Activated T-helper 17 cell treated with anti-CD3 and anti-CD28 coated beads, Interleukin-2, amount 50 U/mL, for 72 hours (primary cell): ENCODE measurements at regions not wholly inside any gene's neighbourhood (a gene's known extent, or its start where the extent isn't known, plus 50 kb on each side); places are given as distances from the start of the nearest gene placed in this dataset.
A peak's percentile ranks its signal among the peaks of the same experiment; 100 is the strongest.

Experiments
- ATAC-seq: fragments of 150-1000 bp; cut with Tn5 transposase; replicated peaks from 2 replicates; pipeline ENCODE4 v1.10.0; 2021; ENCODE audit warnings: mild to moderate bottlenecking, moderate library complexity
- H3K27ac Mint-ChIP-seq: one replicate; pipeline ENCODE4 v1.8.0; 2022; ENCODE audit warnings: mixed read lengths
- H3K27me3 Mint-ChIP-seq: one replicate; pipeline ENCODE4 v1.8.0; 2022; ENCODE audit warnings: mixed read lengths
- H3K36me3 Mint-ChIP-seq: one replicate; pipeline ENCODE4 v1.8.0; 2022; ENCODE audit warnings: low read depth, mild to moderate bottlenecking, mixed read lengths
- H3K4me1 Mint-ChIP-seq: one replicate; pipeline ENCODE4 v1.8.0; 2022; ENCODE audit warnings: mixed read lengths
- H3K4me3 Mint-ChIP-seq: one replicate; pipeline ENCODE4 v1.8.0; 2022; ENCODE audit warnings: mild to moderate bottlenecking, mixed read lengths
- H3K9me3 Mint-ChIP-seq: one replicate; pipeline ENCODE4 v1.8.0; 2022; ENCODE audit warnings: mixed read lengths

GRCh38 chr10:27451054-27451453 is 53.0 kb upstream of the RAB18 start:
- H3K27me3 Mint-ChIP-seq: no peaks in the 10 kb centered on the region
- H3K36me3 Mint-ChIP-seq: no peaks in the 10 kb centered on the region
- peaks cover 12% of the 10 kb centered on the region for H3K4me1 Mint-ChIP-seq
- H3K9me3 Mint-ChIP-seq: no peaks in the 10 kb centered on the region
- H3K27ac Mint-ChIP-seq: no peak overlapping the region
- ATAC-seq: no peak
- no peak overlapping the region for H3K4me3 Mint-ChIP-seq

- H3K9me3 Mint-ChIP-seq: no peaks in the 10 kb centered on the region
- ATAC-seq: no peak
- H3K36me3 Mint-ChIP-seq: no peaks in the 10 kb centered on the region
- H3K4me1 Mint-ChIP-seq: peaks cover 16% of the 10 kb centered on the region
- H3K4me3 Mint-ChIP-seq: no peak overlapping the region
- H3K27me3 Mint-ChIP-seq: no peaks in the 10 kb centered on the region
- no peak overlapping the region for H3K27ac Mint-ChIP-seq
These were observed 53.9 kb upstream of the RAB18 start for GRCh38 chr10:27450225-27450624.

- Mint-ChIP-seq H3K27ac (no peak overlapping the region), H3K4me3 (no peak overlapping the region), H3K4me1 (peaks cover 16% of the 10 kb centered on the region), H3K9me3 (no peaks in the 10 kb centered on the region), H3K27me3 (no peaks in the 10 kb centered on the region), H3K36me3 (no peaks in the 10 kb centered on the region)
- ATAC-seq: no peak
These were observed 54.5 kb upstream of the RAB18 start for GRCh38 chr10:27449571-27449970.

GRCh38 chr10:27448921-27449320 is 55.2 kb upstream of the RAB18 start:
- no peak overlapping the region for H3K27ac Mint-ChIP-seq
- H3K27me3 Mint-ChIP-seq: no peaks in the 10 kb centered on the region
- H3K4me3 Mint-ChIP-seq: no peak overlapping the region
- no peak for ATAC-seq
- no peaks in the 10 kb centered on the region for H3K9me3 Mint-ChIP-seq
- H3K36me3 Mint-ChIP-seq: no peaks in the 10 kb centered on the region
- H3K4me1 Mint-ChIP-seq: peaks cover 16% of the 10 kb centered on the region

- no peaks in the 10 kb centered on the region for H3K9me3 Mint-ChIP-seq
- peak overlapping the region; percentile 39 for H3K4me3 Mint-ChIP-seq
- H3K27ac Mint-ChIP-seq: peak overlapping the region; percentile 64
These were observed 56.6 kb upstream of the RAB18 start for GRCh38 chr10:27447540-27447939.

GRCh38 chr10:27446091-27446918 is 57.8 kb upstream of the RAB18 start:
- H3K27ac Mint-ChIP-seq: peak overlapping the region; percentile 64
- H3K36me3 Mint-ChIP-seq: no peaks in the 10 kb centered on the region
- no peaks in the 10 kb centered on the region for H3K27me3 Mint-ChIP-seq
- H3K4me3 Mint-ChIP-seq: peak overlapping the region; percentile 39
- ATAC-seq: peak; percentile 43
- no peaks in the 10 kb centered on the region for H3K9me3 Mint-ChIP-seq
- peaks cover 16% of the 10 kb centered on the region for H3K4me1 Mint-ChIP-seq

More at GRCh38 chr10:27447540-27447939, 56.6 kb upstream of the RAB18 start:
- peaks cover 16% of the 10 kb centered on the region for H3K4me1 Mint-ChIP-seq
- no peaks in the 10 kb centered on the region for H3K27me3 Mint-ChIP-seq
- H3K36me3 Mint-ChIP-seq: no peaks in the 10 kb centered on the region
- ATAC-seq: no peak

GRCh38 chr10:27445070-27445469 is 59.0 kb upstream of the RAB18 start:
- peaks cover 16% of the 10 kb centered on the region for H3K4me1 Mint-ChIP-seq
- no peak for ATAC-seq
- H3K9me3 Mint-ChIP-seq: no peaks in the 10 kb centered on the region
- H3K27me3 Mint-ChIP-seq: no peaks in the 10 kb centered on the region
- no peak overlapping the region for H3K27ac Mint-ChIP-seq
- no peaks in the 10 kb centered on the region for H3K36me3 Mint-ChIP-seq
- H3K4me3 Mint-ChIP-seq: no peak overlapping the region

- no peaks in the 10 kb centered on the region for H3K36me3 Mint-ChIP-seq
- no peaks in the 10 kb centered on the region for H3K4me1 Mint-ChIP-seq
- peaks cover 6% of the 10 kb centered on the region for H3K27me3 Mint-ChIP-seq
- no peak for ATAC-seq
- H3K9me3 Mint-ChIP-seq: no peaks in the 10 kb centered on the region
- no peak overlapping the region for H3K4me3 Mint-ChIP-seq
- no peak overlapping the region for H3K27ac Mint-ChIP-seq
These were observed 63.6 kb upstream of the RAB18 start for GRCh38 chr10:27440478-27440877.

- Mint-ChIP-seq H3K9me3 (no peaks in the 10 kb centered on the region), H3K36me3 (no peaks in the 10 kb centered on the region), H3K27me3 (peaks cover 6% of the 10 kb centered on the region), H3K4me1 (no peaks in the 10 kb centered on the region), H3K27ac (no peak overlapping the region), H3K4me3 (no peak overlapping the region)
- no peak for ATAC-seq
These were observed 64.1 kb upstream of the RAB18 start for GRCh38 chr10:27440021-27440420.

- no peak overlapping the region for H3K27ac Mint-ChIP-seq
- no peaks in the 10 kb centered on the region for H3K4me1 Mint-ChIP-seq
- peaks cover 6% of the 10 kb centered on the region for H3K27me3 Mint-ChIP-seq
- no peaks in the 10 kb centered on the region for H3K36me3 Mint-ChIP-seq
- H3K4me3 Mint-ChIP-seq: no peak overlapping the region
- no peak for ATAC-seq
- H3K9me3 Mint-ChIP-seq: no peaks in the 10 kb centered on the region
These were observed 65.0 kb upstream of the RAB18 start for GRCh38 chr10:27439101-27439500.

GRCh38 chr10:27437775-27438174 is 66.3 kb upstream of the RAB18 start:
- peaks cover 4% of the 10 kb centered on the region for H3K9me3 Mint-ChIP-seq
- H3K4me1 Mint-ChIP-seq: no peaks in the 10 kb centered on the region
- ATAC-seq: no peak
- H3K27ac Mint-ChIP-seq: no peak overlapping the region
- H3K36me3 Mint-ChIP-seq: no peaks in the 10 kb centered on the region
- no peak overlapping the region for H3K4me3 Mint-ChIP-seq
- peaks cover 9% of the 10 kb centered on the region for H3K27me3 Mint-ChIP-seq

- no peaks in the 10 kb centered on the region for H3K4me1 Mint-ChIP-seq
- peaks cover 9% of the 10 kb centered on the region for H3K27me3 Mint-ChIP-seq
- no peak for ATAC-seq
- no peaks in the 10 kb centered on the region for H3K36me3 Mint-ChIP-seq
- no peak overlapping the region for H3K4me3 Mint-ChIP-seq
- no peak overlapping the region for H3K27ac Mint-ChIP-seq
- H3K9me3 Mint-ChIP-seq: peaks cover 4% of the 10 kb centered on the region
These were observed 67.4 kb upstream of the RAB18 start for GRCh38 chr10:27436710-27437109.

- Mint-ChIP-seq H3K36me3 (no peaks in the 10 kb centered on the region), H3K9me3 (peaks cover 4% of the 10 kb centered on the region), H3K27ac (no peak overlapping the region), H3K4me3 (no peak overlapping the region), H3K27me3 (peaks cover 10% of the 10 kb centered on the region), H3K4me1 (no peaks in the 10 kb centered on the region)
- ATAC-seq: no peak
These were observed 70.1 kb upstream of the RAB18 start for GRCh38 chr10:27433976-27434375.

- H3K4me3 Mint-ChIP-seq: no peak overlapping the region
- ATAC-seq: no peak
- peaks cover 5% of the 10 kb centered on the region for H3K27me3 Mint-ChIP-seq
- H3K27ac Mint-ChIP-seq: no peak overlapping the region
- no peaks in the 10 kb centered on the region for H3K9me3 Mint-ChIP-seq
- H3K4me1 Mint-ChIP-seq: no peaks in the 10 kb centered on the region
- H3K36me3 Mint-ChIP-seq: no peaks in the 10 kb centered on the region
These were observed 77.1 kb upstream of the RAB18 start for GRCh38 chr10:27426948-27427467.

GRCh38 chr10:27413831-27414348 is 90.2 kb upstream of the RAB18 start:
- no peaks in the 10 kb centered on the region for H3K9me3 Mint-ChIP-seq
- no peaks in the 10 kb centered on the region for H3K4me1 Mint-ChIP-seq
- H3K27me3 Mint-ChIP-seq: peaks cover 16% of the 10 kb centered on the region
- no peaks in the 10 kb centered on the region for H3K36me3 Mint-ChIP-seq
- no peak overlapping the region for H3K4me3 Mint-ChIP-seq
- no peak overlapping the region for H3K27ac Mint-ChIP-seq
- ATAC-seq: no peak
